ENCODE measurements at regions not wholly inside any gene's neighbourhood (a gene's known extent, or its start where the extent isn't known, plus 50 kb on each side); places are given as distances from the start of the nearest gene placed in this dataset.

- no peak overlapping the region for H3K9ac ChIP-seq (ENCODE audit: low read depth in 1 of 2, low read length in 2 of 2)
- DNase-seq (ENCODE audit: low spot score) = no peak
- no peaks in the 10 kb centered on the region for H3K9me3 ChIP-seq (ENCODE audit: control insufficient read depth in 4 of 4, low read length in 3 of 4)
- no peaks in the 10 kb centered on the region for H3K4me1 ChIP-seq (ENCODE audit: control insufficient read depth in 4 of 4, insufficient read depth in 4 of 4, low read length in 3 of 4)
- TF ChIP-seq NR2F2 (IDR thresholded peaks at IDR 0.05) (no peak), TAF1 (conservative IDR thresholded peaks at IDR 0.05) (no peak), FOXA2 (IDR thresholded peaks at IDR 0.05) (no peak), RXRA (IDR thresholded peaks at IDR 0.05) (no peak), GABPA (IDR thresholded peaks at IDR 0.05 in 1 of 2, conservative IDR thresholded peaks at IDR 0.05 in 1 of 2) (no peak), SP1 (IDR thresholded peaks at IDR 0.05) (no peak), JUND (IDR thresholded peaks at IDR 0.05) (no peak), HNF4G (IDR thresholded peaks at IDR 0.05) (no peak), FOXA1 (IDR thresholded peaks at IDR 0.05) (no peak), HNF4A (conservative IDR thresholded peaks at IDR 0.05) (no peak), YY1 (IDR thresholded peaks at IDR 0.05) (no peak), EGR1 (IDR thresholded peaks at IDR 0.05; ENCODE audit: low read depth in 2 of 2) (no peak), ZBTB33 (IDR thresholded peaks at IDR 0.05) (no peak), RAD21 (IDR thresholded peaks at IDR 0.05) (no peak)
- TF ChIP-seq, protein P1, sequence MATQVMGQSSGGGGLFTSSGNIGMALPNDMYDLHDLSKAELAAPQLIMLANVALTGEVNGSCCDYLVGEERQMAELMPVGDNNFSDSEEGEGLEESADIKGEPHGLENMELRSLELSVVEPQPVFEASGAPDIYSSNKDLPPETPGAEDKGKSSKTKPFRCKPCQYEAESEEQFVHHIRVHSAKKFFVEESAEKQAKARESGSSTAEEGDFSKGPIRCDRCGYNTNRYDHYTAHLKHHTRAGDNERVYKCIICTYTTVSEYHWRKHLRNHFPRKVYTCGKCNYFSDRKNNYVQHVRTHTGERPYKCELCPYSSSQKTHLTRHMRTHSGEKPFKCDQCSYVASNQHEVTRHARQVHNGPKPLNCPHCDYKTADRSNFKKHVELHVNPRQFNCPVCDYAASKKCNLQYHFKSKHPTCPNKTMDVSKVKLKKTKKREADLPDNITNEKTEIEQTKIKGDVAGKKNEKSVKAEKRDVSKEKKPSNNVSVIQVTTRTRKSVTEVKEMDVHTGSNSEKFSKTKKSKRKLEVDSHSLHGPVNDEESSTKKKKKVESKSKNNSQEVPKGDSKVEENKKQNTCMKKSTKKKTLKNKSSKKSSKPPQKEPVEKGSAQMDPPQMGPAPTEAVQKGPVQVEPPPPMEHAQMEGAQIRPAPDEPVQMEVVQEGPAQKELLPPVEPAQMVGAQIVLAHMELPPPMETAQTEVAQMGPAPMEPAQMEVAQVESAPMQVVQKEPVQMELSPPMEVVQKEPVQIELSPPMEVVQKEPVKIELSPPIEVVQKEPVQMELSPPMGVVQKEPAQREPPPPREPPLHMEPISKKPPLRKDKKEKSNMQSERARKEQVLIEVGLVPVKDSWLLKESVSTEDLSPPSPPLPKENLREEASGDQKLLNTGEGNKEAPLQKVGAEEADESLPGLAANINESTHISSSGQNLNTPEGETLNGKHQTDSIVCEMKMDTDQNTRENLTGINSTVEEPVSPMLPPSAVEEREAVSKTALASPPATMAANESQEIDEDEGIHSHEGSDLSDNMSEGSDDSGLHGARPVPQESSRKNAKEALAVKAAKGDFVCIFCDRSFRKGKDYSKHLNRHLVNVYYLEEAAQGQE (IDR thresholded peaks at IDR 0.05) = no peak
- TF ChIP-seq, protein P2, sequence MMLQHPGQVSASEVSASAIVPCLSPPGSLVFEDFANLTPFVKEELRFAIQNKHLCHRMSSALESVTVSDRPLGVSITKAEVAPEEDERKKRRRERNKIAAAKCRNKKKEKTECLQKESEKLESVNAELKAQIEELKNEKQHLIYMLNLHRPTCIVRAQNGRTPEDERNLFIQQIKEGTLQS (IDR thresholded peaks at IDR 0.05) = no peak
- TF ChIP-seq, protein P3, sequence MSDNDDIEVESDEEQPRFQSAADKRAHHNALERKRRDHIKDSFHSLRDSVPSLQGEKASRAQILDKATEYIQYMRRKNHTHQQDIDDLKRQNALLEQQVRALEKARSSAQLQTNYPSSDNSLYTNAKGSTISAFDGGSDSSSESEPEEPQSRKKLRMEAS (IDR thresholded peaks at IDR 0.05) = no peak
- TF ChIP-seq, protein P4, sequence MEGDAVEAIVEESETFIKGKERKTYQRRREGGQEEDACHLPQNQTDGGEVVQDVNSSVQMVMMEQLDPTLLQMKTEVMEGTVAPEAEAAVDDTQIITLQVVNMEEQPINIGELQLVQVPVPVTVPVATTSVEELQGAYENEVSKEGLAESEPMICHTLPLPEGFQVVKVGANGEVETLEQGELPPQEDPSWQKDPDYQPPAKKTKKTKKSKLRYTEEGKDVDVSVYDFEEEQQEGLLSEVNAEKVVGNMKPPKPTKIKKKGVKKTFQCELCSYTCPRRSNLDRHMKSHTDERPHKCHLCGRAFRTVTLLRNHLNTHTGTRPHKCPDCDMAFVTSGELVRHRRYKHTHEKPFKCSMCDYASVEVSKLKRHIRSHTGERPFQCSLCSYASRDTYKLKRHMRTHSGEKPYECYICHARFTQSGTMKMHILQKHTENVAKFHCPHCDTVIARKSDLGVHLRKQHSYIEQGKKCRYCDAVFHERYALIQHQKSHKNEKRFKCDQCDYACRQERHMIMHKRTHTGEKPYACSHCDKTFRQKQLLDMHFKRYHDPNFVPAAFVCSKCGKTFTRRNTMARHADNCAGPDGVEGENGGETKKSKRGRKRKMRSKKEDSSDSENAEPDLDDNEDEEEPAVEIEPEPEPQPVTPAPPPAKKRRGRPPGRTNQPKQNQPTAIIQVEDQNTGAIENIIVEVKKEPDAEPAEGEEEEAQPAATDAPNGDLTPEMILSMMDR (IDR thresholded peaks at IDR 0.05; ENCODE audit: low read depth, low read length, missing input control) = no peak
- 68% methylated on average over 8 of the region's 8 CpGs for WGBS
- H3K27ac ChIP-seq (ENCODE audit: low read depth in 1 of 2, low read length in 2 of 2) = no peak overlapping the region
- H3K36me3 ChIP-seq (ENCODE audit: control insufficient read depth in 4 of 4, insufficient read depth in 3 of 4, low read depth in 1 of 4, low read length in 3 of 4) = no peaks in the 10 kb centered on the region
- H3K4me3 ChIP-seq (ENCODE audit: low read depth in 1 of 3, low read length in 3 of 3) = no peak overlapping the region
- no peaks in the 10 kb centered on the region for H3K27me3 ChIP-seq (ENCODE audit: control insufficient read depth in 4 of 4, insufficient read depth in 4 of 4, low read length in 3 of 4)
Observed at GRCh38 chr1:244314921-244315559, 136.7 kb downstream of the ADSS2 start.

Data from liver (tissue), 8 donors.